IMR-90 (cell line): ENCODE measurements at regions not wholly inside any gene's neighbourhood (a gene's known extent, or its start where the extent isn't known, plus 50 kb on each side); places are given as distances from the start of the nearest gene placed in this dataset.

Source experiments
- MAZ ChIP-seq: IDR thresholded peaks from 2 replicates; pipeline ENCODE4 v1.6.1; 2012; ENCODE audit warnings: low read depth, mild to moderate bottlenecking, low read length, improper control_type of control experiment, moderate library complexity, borderline replicate concordance
- POLR2A ChIP-seq: IDR thresholded peaks from 2 replicates; pipeline ENCODE4 v1.6.1; 2012; ENCODE audit warnings: mild to moderate bottlenecking, low read depth, low read length
- RAD21 ChIP-seq: IDR thresholded peaks from 2 replicates; pipeline ENCODE4 v1.6.1; 2012; ENCODE audit warnings: low read length, improper control_type of control experiment
- TF ChIP-seq, protein P1 (sequence below): conservative IDR thresholded peaks from 2 replicates; pipeline ENCODE4 v1.5.1; 2012; ENCODE audit warnings: mild to moderate bottlenecking, low read depth, low read length, improper control_type of control experiment
- TF ChIP-seq, protein P2 (sequence below): fragments of 150-350 bp; IDR thresholded peaks from 2 replicates; pipeline ENCODE4 v1.6.1; 2017; ENCODE audit warnings: mild to moderate bottlenecking, antibody characterized with exemption, low read length, low read depth

DNA sequence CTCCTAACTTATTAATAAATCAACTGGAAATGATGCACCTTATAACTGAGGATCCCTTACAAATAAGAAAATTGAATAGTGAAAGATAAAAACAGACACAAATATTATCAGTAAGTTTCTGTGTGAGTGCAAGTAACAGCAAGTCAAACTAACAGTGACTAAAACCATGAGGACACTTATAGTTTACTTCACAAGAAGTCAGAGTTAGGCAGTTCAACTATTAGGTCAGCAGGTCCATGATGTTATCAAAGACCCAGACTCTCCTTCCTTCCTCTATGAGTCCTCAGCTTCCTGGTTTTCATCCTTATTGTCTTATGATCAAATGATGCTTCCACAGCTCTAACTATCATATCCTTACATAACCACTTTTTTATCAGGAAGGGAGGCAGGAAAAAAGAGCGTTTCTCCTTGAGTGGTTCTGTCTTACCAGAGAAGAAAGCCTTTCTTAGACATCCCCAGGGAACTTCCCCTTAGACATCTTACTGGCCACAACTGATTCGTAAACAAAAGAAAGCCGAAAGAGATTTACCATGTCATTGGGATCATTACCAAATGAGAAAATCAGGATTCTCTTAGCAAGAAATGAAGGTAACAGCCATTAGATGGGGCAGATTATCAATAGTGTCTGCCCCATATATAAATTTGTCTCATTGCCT is 114.3 kb upstream of the LRFN2 start:
- TF ChIP-seq, protein P1, sequence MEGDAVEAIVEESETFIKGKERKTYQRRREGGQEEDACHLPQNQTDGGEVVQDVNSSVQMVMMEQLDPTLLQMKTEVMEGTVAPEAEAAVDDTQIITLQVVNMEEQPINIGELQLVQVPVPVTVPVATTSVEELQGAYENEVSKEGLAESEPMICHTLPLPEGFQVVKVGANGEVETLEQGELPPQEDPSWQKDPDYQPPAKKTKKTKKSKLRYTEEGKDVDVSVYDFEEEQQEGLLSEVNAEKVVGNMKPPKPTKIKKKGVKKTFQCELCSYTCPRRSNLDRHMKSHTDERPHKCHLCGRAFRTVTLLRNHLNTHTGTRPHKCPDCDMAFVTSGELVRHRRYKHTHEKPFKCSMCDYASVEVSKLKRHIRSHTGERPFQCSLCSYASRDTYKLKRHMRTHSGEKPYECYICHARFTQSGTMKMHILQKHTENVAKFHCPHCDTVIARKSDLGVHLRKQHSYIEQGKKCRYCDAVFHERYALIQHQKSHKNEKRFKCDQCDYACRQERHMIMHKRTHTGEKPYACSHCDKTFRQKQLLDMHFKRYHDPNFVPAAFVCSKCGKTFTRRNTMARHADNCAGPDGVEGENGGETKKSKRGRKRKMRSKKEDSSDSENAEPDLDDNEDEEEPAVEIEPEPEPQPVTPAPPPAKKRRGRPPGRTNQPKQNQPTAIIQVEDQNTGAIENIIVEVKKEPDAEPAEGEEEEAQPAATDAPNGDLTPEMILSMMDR = no peak
- TF ChIP-seq MAZ (no peak), POLR2A (no peak), RAD21 (no peak)
- TF ChIP-seq, protein P2, sequence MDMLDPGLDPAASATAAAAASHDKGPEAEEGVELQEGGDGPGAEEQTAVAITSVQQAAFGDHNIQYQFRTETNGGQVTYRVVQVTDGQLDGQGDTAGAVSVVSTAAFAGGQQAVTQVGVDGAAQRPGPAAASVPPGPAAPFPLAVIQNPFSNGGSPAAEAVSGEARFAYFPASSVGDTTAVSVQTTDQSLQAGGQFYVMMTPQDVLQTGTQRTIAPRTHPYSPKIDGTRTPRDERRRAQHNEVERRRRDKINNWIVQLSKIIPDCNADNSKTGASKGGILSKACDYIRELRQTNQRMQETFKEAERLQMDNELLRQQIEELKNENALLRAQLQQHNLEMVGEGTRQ = no peak
